PC-3 (cell line): ENCODE measurements at regions not wholly inside any gene's neighbourhood (a gene's known extent, or its start where the extent isn't known, plus 50 kb on each side); places are given as distances from the start of the nearest gene placed in this dataset.

Source experiments
- ATAC-seq: fragments of 200-7000 bp; cut with Tn5 transposase; 2 replicates; pipeline ENCODE4 v1.9.1; 2020; ENCODE audit warnings: mild to moderate bottlenecking, moderate library complexity
- BruUV-seq: library from RNA; stranded (reverse); fragments of 400-500 nt; replicated peaks from 2 replicates; lab custom pipeline; 2021; lab: Mats Ljungman, UMichigan
- CTCF ChIA-PET: fragments of 300-600 bp; sonication (Branson Sonifier 250); formaldehyde crosslinking; loops from one replicate; lab custom pipeline; 2022; ENCODE audit warnings: antibody characterized with exemption; lab: Charles Lee
- POLR2A ChIA-PET: fragments of 300-600 bp; sonication (Branson Sonifier 250); formaldehyde crosslinking; loops from one replicate; lab custom pipeline; 2022; ENCODE audit warnings: antibody characterized with exemption; ENCODE audit not compliant: unreplicated experiment; lab: Charles Lee
- DNase-seq: peaks from one replicate; pipeline ENCODE4 v3.0.0-alpha.2; 2015
- H2AFZ ChIP-seq: fragments of 300-600 bp; sonication (generic); 2 replicates; pipeline ENCODE4 v1.6.0; 2016; ENCODE audit warnings: antibody characterized with exemption, low read length
- H3F3A ChIP-seq: fragments of 300-600 bp; sonication (generic); one replicate; pipeline ENCODE4 v1.6.0; 2017; ENCODE audit warnings: antibody characterized with exemption, low read length, control low read depth, mild to moderate bottlenecking; ENCODE audit not compliant: unreplicated experiment
- H3K27ac ChIP-seq: fragments of 300-600 bp; sonication (generic); 2 replicates; pipeline ENCODE4 v1.5.1; 2016; ENCODE audit warnings: mild to moderate bottlenecking, low read length
- H3K27me3 ChIP-seq: fragments of 300-600 bp; sonication (generic); 2 replicates; pipeline ENCODE4 v1.6.1; 2016; ENCODE audit warnings: low read length, mixed read lengths
- H3K36me3 ChIP-seq: fragments of 300-600 bp; sonication (generic); 2 replicates; pipeline ENCODE4 v1.6.1; 2016; ENCODE audit warnings: low read depth, mixed run types, low read length, mixed read lengths
- H3K4me1 ChIP-seq: fragments of 300-600 bp; sonication (generic); 2 replicates; pipeline ENCODE4 v1.5.1; 2016; ENCODE audit warnings: low read length; ENCODE audit not compliant: insufficient read depth
- H3K4me2 ChIP-seq: fragments of 300-600 bp; sonication (generic); 2 replicates; pipeline ENCODE4 v1.6.0; 2016; ENCODE audit warnings: low read length
- H3K4me3 ChIP-seq: fragments of 300-600 bp; sonication (generic); 2 replicates; pipeline ENCODE4 v1.5.1; 2016; ENCODE audit warnings: mild to moderate bottlenecking, low read length, mixed read lengths
- H3K79me2 ChIP-seq: fragments of 300-600 bp; sonication (generic); 2 replicates; pipeline ENCODE4 v1.6.1; 2017; ENCODE audit warnings: low read length, mixed read lengths
- H3K9ac ChIP-seq: fragments of 300-600 bp; sonication (generic); 2 replicates; pipeline ENCODE4 v1.6.0; 2016; ENCODE audit warnings: mild to moderate bottlenecking, low read length
- H3K9me2 ChIP-seq: fragments of 300-600 bp; sonication (generic); replicated peaks from 2 replicates; pipeline ENCODE4 v1.6.1; 2016; ENCODE audit warnings: mixed run types, low read length, mixed read lengths
- H3K9me3 ChIP-seq: fragments of 300-600 bp; sonication (generic); 2 replicates; pipeline ENCODE4 v1.6.1; 2016; ENCODE audit warnings: low read length, mixed read lengths
- H4K20me1 ChIP-seq: fragments of 300-600 bp; sonication (generic); 2 replicates; pipeline ENCODE4 v1.6.1; 2016; ENCODE audit warnings: low read length, mixed read lengths
- CTCF ChIP-seq: fragments of 300-600 bp; sonication (generic); conservative IDR thresholded peaks from 2 replicates; pipeline ENCODE4 v1.5.1; 2017; ENCODE audit warnings: antibody characterized with exemption, low read depth, mild to moderate bottlenecking, low read length
- EZH2 ChIP-seq: fragments of 300-600 bp; sonication (generic); IDR thresholded peaks from one replicate; pipeline ENCODE4 v1.6.1; 2017; ENCODE audit warnings: antibody characterized with exemption, mild to moderate bottlenecking, low read length; ENCODE audit not compliant: unreplicated experiment
- EZH2phosphoT487 ChIP-seq: fragments of 300-600 bp; sonication (generic); IDR thresholded peaks from 2 replicates; pipeline ENCODE4 v1.6.1; 2018; ENCODE audit warnings: mild to moderate bottlenecking, antibody characterized with exemption, low read length, borderline replicate concordance
- intact Hi-C: fragments of 100-400 bp; cut with micrococcal nuclease; formaldehyde crosslinking; loops from 2 replicates; pipeline ENCODE4 v1.9.0; 2023

GRCh38 chr21:33976082-33977016, 60.7 kb upstream of the ATP5PO start:
- intact Hi-C loops, result loop anchor here (1.0 to 2.0 kb wide), 4 partner anchors 8 to 100 kb away; no protein-coding TSS in a partner anchor
- no peaks in the 10 kb centered on the region for H3K9me3 ChIP-seq
- H3K4me1 ChIP-seq, result peaks cover 48% of the 10 kb centered on the region
- peak overlapping the region; percentile 79 for H3K9ac ChIP-seq
- TSS peak; percentile 93 for BruUV-seq
- no peaks in the 10 kb centered on the region for H4K20me1 ChIP-seq
- peak overlapping the region; percentile 56 for H2AFZ ChIP-seq
- peak overlapping the region; percentile 98 for H3K27ac ChIP-seq
- POLR2A ChIA-PET, result interaction anchor here (0.5 to 0.6 kb wide), 3 partner anchors 47 to 1387 kb away, joined by 3 to 5 read pairs (median 4); no protein-coding TSS in a partner anchor
- no peaks in the 10 kb centered on the region for H3K36me3 ChIP-seq
- TF ChIP-seq EZH2phosphoT487 (no peak), EZH2 (no peak), CTCF (no peak)
- H3K4me2 ChIP-seq, result peak overlapping the region; percentile 80
- peaks cover 24% of the 10 kb centered on the region for H3F3A ChIP-seq
- DNase-seq (peak; percentile 98), ATAC-seq (peak; percentile 76)
- CTCF ChIA-PET, result interaction anchor here (0.6 to 1.1 kb wide), 2 partner anchors 28 to 52 kb away, joined by 3 to 4 read pairs; no protein-coding TSS in a partner anchor
- H3K4me3 ChIP-seq, result peak overlapping the region; percentile 44
- no peaks in the 10 kb centered on the region for H3K27me3 ChIP-seq
- H3K79me2 ChIP-seq, result no peaks in the 10 kb centered on the region
- H3K9me2 ChIP-seq, result no peaks in the 10 kb centered on the region

- H3K4me2 ChIP-seq, result peak overlapping the region; percentile 80
- DNase-seq, result peak; percentile 79
Observed at GRCh38 chr21:33975548-33976081, 60.0 kb upstream of the ATP5PO start.

More at GRCh38 chr21:33975548-33976081, 60.0 kb upstream of the ATP5PO start:
- H2AFZ ChIP-seq, result 0 out of 2 replicates have a peak overlapping the region, but pooled peaks have one; percentile 14
- H3K4me1 ChIP-seq, result peaks cover 54% of the 10 kb centered on the region
- peak overlapping the region; percentile 79 for H3K9ac ChIP-seq
- intact Hi-C loops, result loop anchor here (1.0 to 2.0 kb wide), 4 partner anchors 7 to 101 kb away; no protein-coding TSS in a partner anchor
- peak overlapping the region; percentile 31; the same call in 1 of the 2 replicates for H3K4me3 ChIP-seq
- H3K9me2 ChIP-seq, result no peaks in the 10 kb centered on the region
- no peaks in the 10 kb centered on the region for H3K36me3 ChIP-seq
- no TSS peak for BruUV-seq
- no peaks in the 10 kb centered on the region for H3K27me3 ChIP-seq
- no peaks in the 10 kb centered on the region for H4K20me1 ChIP-seq
- peak overlapping the region; percentile 98 for H3K27ac ChIP-seq
- ATAC-seq, result peak; percentile 30
- TF ChIP-seq EZH2, result no peak
- TF ChIP-seq EZH2phosphoT487, result no peak
- TF ChIP-seq CTCF, result no peak
- POLR2A ChIA-PET, result no interaction called here
- peaks cover 24% of the 10 kb centered on the region for H3F3A ChIP-seq
- H3K9me3 ChIP-seq, result no peaks in the 10 kb centered on the region
- CTCF ChIA-PET, result no interaction called here
- H3K79me2 ChIP-seq, result no peaks in the 10 kb centered on the region
